CD4-positive, alpha-beta T cell treated with Interleukin-17A for 1 hour (primary cell): ENCODE measurements at regions not wholly inside any gene's neighbourhood (a gene's known extent, or its start where the extent isn't known, plus 50 kb on each side); places are given as distances from the start of the nearest gene placed in this dataset.

Source experiments
- DNase-seq: peaks from one replicate; pipeline ENCODE4 v3.0.0-alpha.2; 2020

GRCh38 chr7:17611611-17612010, 313.2 kb downstream of the AHR start:
- no peak for DNase-seq

- no peak for DNase-seq
Measured at GRCh38 chr7:17613338-17614041, 315.0 kb downstream of the AHR start.

- no peak for DNase-seq
Measured at GRCh38 chr7:17617380-17617779, 318.9 kb downstream of the AHR start.

GRCh38 chr7:17617857-17618651, 319.6 kb downstream of the AHR start:
- no peak for DNase-seq

GRCh38 chr7:17618652-17618974, 320.2 kb downstream of the AHR start:
- no peak for DNase-seq

- DNase-seq: no peak
Measured at GRCh38 chr7:17619196-17619818, 320.9 kb downstream of the AHR start.

- DNase-seq: no peak
Measured at GRCh38 chr7:17620566-17620965, 319.7 kb downstream of the SNX13 start.

- DNase-seq: no peak
Measured at GRCh38 chr7:17622451-17622850, 317.8 kb downstream of the SNX13 start.

GRCh38 chr7:17623546-17624185, 316.6 kb downstream of the SNX13 start:
- DNase-seq: no peak

GRCh38 chr7:17624379-17624778, 315.9 kb downstream of the SNX13 start:
- DNase-seq: no peak

GRCh38 chr7:17625043-17625442, 315.3 kb downstream of the SNX13 start:
- no peak for DNase-seq

GRCh38 chr7:17626235-17626634, 314.1 kb downstream of the SNX13 start:
- no peak for DNase-seq

GRCh38 chr7:17631061-17631460, 309.2 kb downstream of the SNX13 start:
- DNase-seq: no peak

GRCh38 chr7:17632384-17632783, 307.9 kb downstream of the SNX13 start:
- no peak for DNase-seq

GRCh38 chr7:17633067-17633466, 307.2 kb downstream of the SNX13 start:
- no peak for DNase-seq

GRCh38 chr7:17638727-17639126, 301.6 kb downstream of the SNX13 start:
- DNase-seq: no peak

- DNase-seq: peak; percentile 40
Measured at GRCh38 chr7:17640730-17641377, 299.4 kb downstream of the SNX13 start.

GRCh38 chr7:17645500-17645899, 294.8 kb downstream of the SNX13 start:
- no peak for DNase-seq

GRCh38 chr7:17646253-17646956, 293.9 kb downstream of the SNX13 start:
- no peak for DNase-seq

- DNase-seq: no peak
Measured at GRCh38 chr7:17651341-17651740, 289.0 kb downstream of the SNX13 start.

GRCh38 chr7:17651863-17652385, 288.4 kb downstream of the SNX13 start:
- no peak for DNase-seq

- no peak for DNase-seq
Measured at GRCh38 chr7:17654940-17655339, 285.4 kb downstream of the SNX13 start.
